Breast epithelium (tissue), 3 donors: ENCODE measurements at regions not wholly inside any gene's neighbourhood (a gene's known extent, or its start where the extent isn't known, plus 50 kb on each side); places are given as distances from the start of the nearest gene placed in this dataset.
"Not testable (repeated sequence)": the region's sequence is repeated elsewhere in the genome, so short reads cannot be mapped to it uniquely, and the experiment has no call there.

Experiments used
- POLR2A ChIP-seq: fragments of 450-650 bp; IDR thresholded peaks from one replicate; pipeline ENCODE4 v1.6.1; 2016; ENCODE audit warnings: antibody characterized with exemption, mild to moderate bottlenecking, moderate library complexity
- POLR2AphosphoS5 ChIP-seq, 3 donors: sonication (generic); formaldehyde crosslinking; IDR thresholded peaks; one replicate each; pipeline ENCODE4 v1.6.1; 2017; ENCODE audit warnings: antibody characterized with exemption in 3 of 3
- TF ChIP-seq, protein P1 (sequence below), 3 donors: fragments of 450-650 bp; IDR thresholded peaks; one replicate each; pipeline ENCODE4 v1.5.1; 2016 to 2017; ENCODE audit warnings: antibody characterized with exemption in 3 of 3, mild to moderate bottlenecking in 3 of 3, moderate library complexity in 3 of 3

DNA sequence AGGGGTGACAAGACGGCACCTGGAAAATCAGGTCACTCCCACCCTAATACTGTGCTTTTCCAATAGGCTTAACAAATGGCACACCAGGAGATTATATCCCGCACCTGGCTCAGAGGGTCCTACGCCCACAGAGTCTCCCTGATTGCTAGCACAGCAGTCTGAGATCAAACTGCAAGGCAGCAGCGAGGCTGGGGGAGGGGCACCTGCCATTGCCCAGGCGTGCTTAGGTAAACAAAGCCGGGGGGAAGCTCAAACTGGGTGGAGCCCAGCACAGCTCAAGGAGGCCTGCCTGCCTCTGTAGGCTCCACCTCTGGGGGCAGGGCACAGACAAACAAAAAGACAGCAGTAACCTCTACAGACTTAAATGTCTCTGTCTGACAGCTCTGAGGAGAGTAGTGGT is 87.4 kb upstream of the PCED1B start:
- TF ChIP-seq, protein P1, sequence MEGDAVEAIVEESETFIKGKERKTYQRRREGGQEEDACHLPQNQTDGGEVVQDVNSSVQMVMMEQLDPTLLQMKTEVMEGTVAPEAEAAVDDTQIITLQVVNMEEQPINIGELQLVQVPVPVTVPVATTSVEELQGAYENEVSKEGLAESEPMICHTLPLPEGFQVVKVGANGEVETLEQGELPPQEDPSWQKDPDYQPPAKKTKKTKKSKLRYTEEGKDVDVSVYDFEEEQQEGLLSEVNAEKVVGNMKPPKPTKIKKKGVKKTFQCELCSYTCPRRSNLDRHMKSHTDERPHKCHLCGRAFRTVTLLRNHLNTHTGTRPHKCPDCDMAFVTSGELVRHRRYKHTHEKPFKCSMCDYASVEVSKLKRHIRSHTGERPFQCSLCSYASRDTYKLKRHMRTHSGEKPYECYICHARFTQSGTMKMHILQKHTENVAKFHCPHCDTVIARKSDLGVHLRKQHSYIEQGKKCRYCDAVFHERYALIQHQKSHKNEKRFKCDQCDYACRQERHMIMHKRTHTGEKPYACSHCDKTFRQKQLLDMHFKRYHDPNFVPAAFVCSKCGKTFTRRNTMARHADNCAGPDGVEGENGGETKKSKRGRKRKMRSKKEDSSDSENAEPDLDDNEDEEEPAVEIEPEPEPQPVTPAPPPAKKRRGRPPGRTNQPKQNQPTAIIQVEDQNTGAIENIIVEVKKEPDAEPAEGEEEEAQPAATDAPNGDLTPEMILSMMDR (IDR thresholded peaks at IDR 0.05), result not testable (repeated sequence)
- not testable (repeated sequence) for TF ChIP-seq POLR2AphosphoS5 (IDR thresholded peaks at IDR 0.05); POLR2A
